NOMO-1 treated with dmso at 0.1 percent for 144 hours (cell line): ENCODE measurements at regions not wholly inside any gene's neighbourhood (a gene's known extent, or its start where the extent isn't known, plus 50 kb on each side); places are given as distances from the start of the nearest gene placed in this dataset.

Experiments used
- DNase-seq: peaks from one replicate; lab custom pipeline; 2025; ENCODE audit not compliant: unreplicated experiment; lab: John Stamatoyannopoulos, UW

- no peak for DNase-seq
Observed at GRCh38 chr18:67919316-67919715, 402.8 kb upstream of the DSEL start.

DNA sequence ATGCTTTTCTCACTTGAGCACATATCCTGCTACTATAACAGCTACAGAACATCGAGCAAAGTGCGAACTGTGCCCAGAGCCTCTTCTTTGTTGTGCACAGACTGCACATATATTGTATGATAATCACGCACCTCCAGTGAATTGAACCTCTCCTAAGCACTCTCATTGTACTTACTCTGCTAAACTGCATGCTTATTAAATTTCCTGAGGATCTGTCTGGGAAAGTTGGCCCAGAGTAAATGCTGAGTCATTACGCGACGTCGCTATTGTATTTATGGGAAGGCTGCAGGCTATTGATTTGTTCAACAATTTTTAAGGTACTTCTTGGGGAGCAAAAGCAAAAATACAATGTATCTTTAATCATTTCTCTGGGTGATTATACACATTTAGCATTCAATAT lies 399.6 kb upstream of the DSEL start:
- DNase-seq, result no peak

DNA sequence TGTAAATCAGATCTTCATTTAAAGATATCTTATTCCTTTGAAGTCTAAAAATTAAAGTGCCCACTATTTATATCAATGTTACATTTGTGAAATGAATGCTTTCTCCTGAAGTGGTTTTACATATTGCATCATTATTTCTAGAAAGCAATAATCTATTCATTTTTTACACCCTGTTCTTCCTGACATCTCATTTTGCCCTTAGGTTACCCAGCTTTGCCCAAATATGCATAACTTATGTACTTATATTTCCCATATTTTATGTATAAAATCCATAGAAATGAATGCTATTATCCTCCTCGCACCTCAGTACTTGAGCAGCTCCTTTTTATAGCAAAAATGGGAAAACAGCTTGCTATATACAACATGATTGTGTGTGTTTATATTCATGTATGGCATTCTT lies 396.5 kb upstream of the DSEL start:
- no peak for DNase-seq

GRCh38 chr18:67901573-67901972 lies 385.1 kb upstream of the DSEL start:
- DNase-seq, result no peak

DNA sequence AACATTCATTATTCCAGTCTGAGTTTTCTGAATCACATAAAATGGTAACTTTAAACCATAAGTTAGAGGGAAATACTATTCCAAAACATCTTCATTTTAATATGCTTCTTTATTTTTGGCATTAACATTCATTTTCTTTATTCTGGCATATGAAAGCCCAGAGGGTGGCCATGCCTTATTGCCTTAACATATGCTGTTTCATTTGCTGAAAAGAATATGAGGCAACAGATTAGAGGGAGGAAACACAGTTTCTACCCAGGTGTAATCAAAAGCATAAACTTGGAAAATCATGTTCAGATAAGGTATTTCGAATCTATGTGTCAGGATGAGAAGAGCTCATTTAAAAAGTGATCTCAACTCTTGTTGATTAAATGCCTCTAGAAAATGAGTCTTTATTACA lies 379.9 kb upstream of the DSEL start:
- no peak for DNase-seq

DNA sequence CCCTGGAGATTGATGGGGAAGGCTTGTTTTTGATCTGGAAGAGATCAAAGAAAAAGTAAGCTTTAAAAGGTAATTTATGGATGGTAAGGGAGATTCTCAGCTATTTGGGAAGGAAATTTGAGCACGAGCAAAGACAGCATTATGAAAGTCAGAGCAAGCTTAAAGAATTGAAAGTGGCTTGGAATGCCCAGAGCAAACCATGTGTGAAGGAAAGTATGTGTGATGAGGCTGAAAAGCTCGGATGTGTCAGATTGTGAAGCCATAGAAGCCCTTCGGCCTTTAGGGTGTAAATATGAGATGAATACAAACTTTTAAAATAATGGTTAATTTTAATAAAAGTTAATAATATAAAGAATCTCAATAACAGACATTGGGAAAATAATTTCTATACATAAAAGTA lies 377.4 kb upstream of the DSEL start:
- no peak for DNase-seq

DNA sequence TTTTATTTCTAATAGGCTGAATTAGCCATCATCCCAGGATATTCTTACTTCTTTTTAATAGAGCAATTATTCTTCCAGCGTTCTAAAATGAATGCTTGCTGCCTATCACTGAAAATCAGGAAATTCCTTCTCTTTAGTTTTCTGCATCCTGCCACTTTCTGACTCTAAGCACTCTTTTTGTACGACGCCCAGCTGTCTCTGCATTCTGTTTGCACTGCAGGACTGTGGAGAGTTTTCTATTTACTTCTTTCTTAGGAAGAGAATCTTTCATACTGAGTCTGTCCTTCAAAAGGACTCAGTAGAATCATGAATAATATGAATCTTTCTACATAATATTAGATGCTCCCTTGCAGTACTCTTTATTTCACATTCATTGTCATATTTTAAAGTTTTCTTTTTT lies 360.4 kb upstream of the DSEL start:
- no peak for DNase-seq

DNA sequence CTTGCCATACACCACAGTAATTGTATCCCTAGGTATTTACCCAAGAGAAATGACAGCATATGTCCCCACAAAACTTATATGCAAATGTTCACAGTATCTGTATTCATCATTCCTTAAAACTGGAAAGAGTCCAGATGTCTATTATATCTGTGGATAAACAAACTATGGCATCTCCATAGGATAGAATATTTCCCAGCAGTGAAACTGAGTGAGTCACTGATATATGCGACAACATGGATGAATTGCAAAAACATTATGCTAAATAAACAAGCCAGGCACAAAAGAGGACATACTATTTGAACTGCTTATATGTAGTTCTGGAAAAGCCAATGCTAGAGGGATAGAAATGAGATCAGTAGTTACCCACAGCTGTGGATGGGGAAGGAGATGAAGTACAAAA lies 359.4 kb upstream of the DSEL start:
- no peak for DNase-seq

- no peak for DNase-seq
Observed at GRCh38 chr18:67875060-67875459, 358.5 kb upstream of the DSEL start.

DNA sequence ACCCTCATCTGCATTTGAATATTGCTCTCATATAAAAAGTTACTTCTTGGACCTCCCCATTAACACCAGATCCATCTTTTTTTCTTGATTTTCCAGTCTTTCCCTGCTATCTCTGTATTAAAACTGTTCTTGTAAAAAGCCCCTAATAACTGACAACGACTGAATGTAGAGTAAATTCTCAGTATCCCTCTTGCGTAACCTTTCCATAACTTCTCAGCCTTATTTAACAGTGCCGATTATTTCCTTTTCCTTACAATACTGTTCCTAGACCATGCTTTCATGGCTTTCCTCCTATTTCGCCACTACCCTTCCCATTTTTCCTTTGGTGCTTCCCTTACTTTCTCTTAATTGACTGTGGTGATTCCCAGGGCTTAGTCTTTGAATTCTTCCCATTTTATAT lies 348.9 kb upstream of the DSEL start:
- DNase-seq, result no peak

DNA sequence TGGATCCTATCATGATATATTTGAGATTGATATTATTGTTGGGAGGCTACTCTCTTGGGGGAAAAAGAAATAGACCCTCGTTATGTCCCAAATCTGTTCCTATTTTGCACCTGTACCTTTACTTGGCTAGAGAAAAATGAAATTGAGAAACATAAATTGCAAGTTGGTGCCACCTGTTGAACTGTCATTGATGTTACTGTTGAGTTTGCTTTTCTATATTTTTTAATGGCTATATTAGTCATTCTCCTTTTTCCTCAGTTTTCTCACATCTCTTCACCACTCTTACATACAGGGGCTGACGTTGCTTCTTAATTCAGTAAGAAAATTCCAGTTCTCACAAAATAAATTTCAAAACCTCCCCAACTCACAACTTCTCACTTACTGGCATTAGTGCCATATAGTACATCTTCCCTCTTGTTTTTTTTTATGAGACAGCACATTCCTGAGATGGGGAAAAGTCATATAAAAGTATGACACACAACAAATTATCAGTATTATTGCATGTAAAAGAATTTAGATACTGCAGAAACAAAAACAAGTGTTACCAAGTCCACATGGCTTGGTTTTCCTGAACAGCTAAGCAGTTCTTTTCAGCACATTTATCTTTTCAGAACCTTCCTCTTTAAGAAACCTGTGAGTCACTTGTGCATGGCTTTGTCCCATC lies 348.3 kb upstream of the DSEL start:
- DNase-seq, result no peak

DNA sequence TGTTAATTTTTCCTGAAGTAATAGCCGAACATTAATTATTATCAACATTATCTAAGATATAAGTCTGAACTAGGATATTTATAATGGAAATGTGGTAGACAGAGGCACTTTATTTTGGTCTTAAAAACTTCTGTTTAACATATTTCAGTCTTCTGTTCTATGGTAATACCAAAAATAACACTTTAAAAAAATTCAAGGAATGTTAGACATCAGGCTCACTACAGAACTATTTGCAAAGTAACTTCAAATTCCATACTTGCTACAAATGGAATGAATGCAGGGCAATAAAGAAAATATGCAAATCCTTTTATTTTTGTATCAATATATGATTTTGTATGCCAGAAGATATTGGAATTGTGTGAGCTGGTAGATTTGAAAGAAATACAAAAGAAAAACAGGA lies 345.5 kb upstream of the DSEL start:
- no peak for DNase-seq

DNA sequence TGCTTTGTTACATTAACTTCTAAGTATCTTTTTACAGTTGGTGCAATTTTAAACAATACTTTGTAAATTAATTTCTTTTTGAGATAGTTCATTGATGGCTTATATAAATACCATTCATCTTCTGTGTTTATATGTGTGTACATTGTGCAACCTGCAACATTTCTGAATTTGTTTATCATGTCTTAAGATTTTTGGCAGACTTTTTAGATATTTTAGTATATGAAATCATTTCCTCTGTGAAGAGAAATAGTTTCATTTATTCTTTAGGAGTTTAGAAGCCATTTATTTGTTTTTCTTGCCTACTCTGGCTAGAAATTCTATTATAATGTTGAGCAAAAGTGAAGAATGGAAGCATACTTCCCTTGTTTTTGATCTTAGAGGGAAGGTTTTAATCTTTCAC lies 337.8 kb upstream of the DSEL start:
- DNase-seq, result no peak

DNA sequence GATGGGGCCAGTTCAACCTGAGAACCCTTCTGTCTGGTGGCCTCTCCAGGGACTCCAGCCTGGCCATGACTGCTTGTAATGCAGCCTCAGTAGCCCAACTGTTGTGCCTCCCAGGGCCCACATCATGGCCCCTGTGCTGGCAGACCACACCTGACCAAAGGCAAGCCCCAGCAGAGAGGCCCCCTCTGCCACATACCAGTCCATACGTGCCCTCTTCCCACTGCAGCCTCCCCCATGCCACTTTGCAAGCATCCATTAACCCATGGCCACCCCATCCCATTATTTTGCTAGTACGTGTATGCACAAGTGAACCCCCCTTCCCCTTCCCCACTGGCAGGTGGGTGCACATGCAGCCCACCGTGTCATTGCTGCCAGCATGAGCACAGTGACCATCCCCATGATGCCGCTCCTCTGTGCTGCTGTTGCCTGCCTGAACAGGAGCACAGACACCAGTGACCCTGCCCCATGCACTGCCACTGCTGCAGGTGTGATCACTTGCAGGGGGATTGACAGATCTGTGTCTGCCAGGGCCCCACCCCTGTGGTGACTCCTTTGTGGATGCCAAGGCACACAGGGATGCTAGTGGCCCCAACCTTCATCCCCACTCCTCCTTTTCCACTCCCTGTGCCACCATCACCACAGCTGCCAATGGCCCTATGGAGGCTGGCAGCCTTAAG lies 330.0 kb upstream of the DSEL start:
- no peak for DNase-seq

GRCh38 chr18:67845035-67845434 lies 328.5 kb upstream of the DSEL start:
- no peak for DNase-seq

GRCh38 chr18:67840379-67840778 lies 323.9 kb upstream of the DSEL start:
- DNase-seq, result no peak

GRCh38 chr18:67818432-67818831 lies 301.9 kb upstream of the DSEL start:
- DNase-seq, result no peak

DNA sequence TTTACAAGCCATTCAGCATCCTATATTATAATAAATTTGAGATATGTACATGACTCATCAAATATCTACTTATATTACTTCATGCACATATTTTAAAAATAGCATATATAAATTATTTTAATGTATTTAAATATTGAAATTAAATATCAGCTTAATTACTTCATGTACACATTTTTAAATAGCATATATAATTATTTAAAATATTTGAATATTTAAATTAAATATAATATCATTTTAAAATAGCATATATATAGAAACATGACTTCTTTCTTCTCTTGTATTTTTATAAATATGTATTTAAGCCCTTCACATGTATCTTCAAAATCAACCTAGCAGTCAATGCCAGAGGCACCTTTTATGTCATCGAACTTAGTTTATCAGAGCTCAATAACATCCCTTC lies 298.8 kb upstream of the DSEL start:
- DNase-seq, result no peak

DNA sequence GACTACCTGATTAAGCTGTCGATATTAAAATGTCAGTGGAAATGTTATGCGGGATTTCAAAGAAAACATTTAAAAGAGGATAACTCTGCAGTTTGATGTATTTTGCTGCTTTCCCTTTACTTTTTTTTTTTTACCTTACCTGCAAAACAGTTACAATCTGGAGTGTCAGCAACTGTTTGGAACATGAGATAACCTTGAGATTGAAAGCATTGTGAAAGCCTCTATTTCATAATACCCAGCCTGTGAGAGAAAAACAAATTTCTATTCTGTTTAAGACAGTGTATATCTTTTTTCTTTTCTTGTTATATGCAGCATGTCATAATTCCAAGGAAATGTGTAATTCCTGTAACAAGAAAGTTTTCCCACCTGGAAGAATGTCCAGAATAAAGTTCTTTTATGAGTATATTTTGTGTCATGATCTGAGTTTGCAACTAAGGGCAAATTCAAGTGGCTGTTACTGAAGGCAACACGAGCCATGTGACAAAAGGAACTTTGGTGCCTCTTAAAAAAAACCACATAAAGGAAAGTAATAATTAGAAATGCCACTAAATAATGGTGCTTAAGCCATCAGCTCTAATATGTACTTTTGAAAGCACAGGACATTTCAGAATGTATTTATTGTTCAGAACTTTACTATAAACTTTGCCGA lies 297.0 kb upstream of the DSEL start:
- DNase-seq, result no peak

DNA sequence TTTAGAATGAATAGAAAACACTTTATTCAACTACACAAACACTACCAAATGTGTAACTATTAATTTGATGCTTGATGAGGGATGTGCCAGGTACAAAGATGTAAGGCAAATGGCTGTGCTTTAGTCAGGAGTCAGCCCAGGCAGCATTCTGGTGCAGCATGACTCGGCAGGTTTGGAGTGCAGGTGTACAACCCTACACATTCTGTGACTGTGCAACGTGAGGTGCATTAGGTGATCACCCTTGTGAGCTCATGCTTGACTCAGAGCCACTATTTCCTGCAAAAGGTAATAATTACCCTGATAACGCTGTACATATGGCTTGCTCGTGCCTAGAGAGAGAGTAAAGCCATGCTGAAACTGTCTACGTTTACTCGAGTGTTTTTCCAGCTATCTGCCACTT lies 288.7 kb upstream of the DSEL start:
- no peak for DNase-seq

DNA sequence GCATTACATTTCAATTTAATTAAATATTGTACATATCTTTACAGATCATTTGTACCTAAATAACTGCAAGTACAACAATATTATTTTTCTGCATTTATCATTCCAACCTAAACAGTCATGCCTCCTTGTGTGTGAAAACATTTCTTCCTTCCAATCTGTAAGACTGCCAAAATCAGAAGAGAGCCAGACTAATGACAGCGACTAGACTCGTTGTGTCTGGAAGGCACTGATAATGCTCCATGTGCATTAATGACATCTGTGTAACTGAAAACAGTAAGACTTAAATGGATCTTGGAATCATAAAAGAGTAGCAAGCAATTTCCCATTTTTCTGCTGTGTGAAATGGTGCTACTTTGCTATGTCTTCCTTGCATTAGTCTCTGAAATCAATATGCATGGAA lies 278.0 kb upstream of the DSEL start:
- DNase-seq, result no peak

DNA sequence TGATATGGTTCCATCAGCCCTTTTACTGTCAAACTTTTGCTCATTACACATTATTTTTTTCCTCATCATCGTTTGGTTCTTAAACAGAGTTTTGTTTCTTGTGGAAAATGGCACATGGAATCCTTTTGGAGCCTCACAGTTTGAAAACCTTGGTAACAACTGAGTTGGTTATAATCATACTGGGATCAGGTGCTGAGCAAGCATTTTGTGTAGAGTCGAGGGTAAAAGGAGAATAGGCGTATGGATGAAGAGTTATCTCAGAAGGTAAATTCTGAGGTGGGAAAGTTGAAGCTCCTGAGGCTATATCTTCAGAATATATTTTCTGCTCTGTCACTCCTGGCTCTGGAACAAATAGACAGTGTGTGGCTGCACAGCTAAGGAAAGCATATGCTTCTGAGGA lies 274.0 kb upstream of the DSEL start:
- DNase-seq, result no peak

DNA sequence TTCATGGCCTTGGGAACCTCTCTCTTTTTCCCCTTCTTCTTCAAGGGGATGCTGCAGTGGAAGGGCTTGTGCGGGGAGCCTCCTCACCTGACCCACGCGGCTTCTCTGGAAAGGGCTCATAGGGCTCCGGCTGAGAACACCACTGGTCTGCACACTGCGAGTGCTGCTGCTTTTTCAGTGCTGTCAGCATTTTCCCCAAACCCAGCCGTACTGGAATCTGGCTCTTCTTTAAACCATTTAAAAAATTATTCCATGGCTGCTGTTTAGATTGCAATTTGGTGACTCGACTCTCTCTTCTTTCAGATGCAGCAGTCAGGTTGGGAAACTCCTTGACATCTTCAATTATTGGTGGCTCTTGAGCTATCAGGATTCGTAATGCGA lies 272.6 kb upstream of the DSEL start:
- no peak for DNase-seq
